ENCODE measurements at regions not wholly inside any gene's neighbourhood (a gene's known extent, or its start where the extent isn't known, plus 50 kb on each side); places are given as distances from the start of the nearest gene placed in this dataset.

DNA sequence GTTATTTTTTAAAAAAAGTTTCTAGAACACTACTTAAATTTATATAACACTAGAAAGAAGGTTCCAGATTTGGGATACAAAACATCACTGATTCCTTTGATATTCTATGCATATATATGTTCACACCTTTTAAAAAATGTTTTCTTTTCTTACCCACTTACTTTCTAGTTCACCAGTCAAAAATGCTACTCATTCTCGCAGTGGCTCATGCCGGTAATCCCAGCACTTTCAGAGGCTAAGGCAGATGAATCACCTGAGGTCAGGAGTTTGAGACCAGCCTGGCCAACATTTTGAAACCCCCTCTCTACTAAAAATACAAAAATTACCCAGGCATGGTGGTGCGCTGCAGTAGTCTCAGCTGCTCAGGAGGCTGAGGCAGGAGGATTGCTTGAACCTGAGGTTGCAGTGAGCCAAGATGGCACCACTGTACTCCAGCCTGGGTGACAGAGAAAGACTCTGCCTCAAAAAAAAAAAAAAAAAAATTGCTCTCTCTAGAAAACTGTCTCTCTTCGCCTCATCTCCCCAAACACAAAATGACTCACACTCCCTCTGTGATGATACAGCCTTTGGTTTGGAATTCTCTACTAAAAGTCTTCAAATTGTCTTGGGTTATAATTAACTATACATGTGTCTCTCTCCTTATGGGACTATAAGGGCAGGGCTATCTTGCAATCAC, 52.6 kb upstream of the TGFBR2 start:
- DNase-seq (ENCODE audit: low spot score), result no peak

DNA sequence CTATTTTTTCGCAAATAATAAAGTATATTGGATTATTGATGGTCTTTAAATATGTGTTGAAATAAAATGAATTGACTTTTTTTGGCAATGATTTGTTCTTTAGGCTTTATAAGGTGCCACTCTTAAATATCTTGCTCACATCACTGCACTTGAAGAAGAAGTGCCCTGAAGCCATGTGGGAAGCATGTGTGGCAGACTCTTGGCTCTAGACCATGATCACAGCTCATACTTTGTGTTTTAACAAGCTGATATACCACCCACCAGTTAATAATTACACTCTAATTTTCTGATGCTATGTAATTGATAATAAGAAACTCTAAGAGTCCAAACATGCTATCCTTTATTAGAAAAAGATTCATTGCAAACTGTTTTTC, 52.1 kb upstream of the TGFBR2 start:
- no peak for DNase-seq (ENCODE audit: low spot score)

DNA sequence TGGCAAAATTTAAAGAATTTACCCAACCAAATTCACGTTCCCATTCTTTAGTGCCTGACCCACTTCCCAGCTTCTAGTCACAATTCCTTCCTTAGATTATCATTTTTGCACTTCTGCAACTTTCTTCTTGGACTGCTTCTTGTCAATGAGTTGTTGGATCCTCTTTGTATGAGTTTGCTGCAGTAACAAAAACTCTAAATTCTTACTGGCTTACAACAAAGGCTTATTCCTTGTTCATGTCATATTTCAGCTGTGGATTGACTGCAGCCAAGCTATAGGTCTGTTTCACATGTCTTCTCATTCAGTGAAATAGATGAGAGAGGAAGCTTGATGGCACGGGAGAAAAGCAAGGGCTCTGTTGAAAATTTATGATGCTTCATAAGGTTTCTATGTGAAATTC, 50.4 kb upstream of the TGFBR2 start:
- no peak for DNase-seq (ENCODE audit: low spot score)
